HepG2 (cell line): ENCODE measurements at regions not wholly inside any gene's neighbourhood (a gene's known extent, or its start where the extent isn't known, plus 50 kb on each side); places are given as distances from the start of the nearest gene placed in this dataset.

Experiments used
- ATAC-seq: fragments of 200-7000 bp; cut with Tn5 transposase; 3 replicates; pipeline ENCODE4 v1.9.1; 2020; ENCODE audit warnings: mild to moderate bottlenecking, moderate library complexity
- BruUV-seq: library from RNA; stranded (reverse); fragments of 400-500 nt; replicated peaks from 2 replicates; lab custom pipeline; 2021; lab: Mats Ljungman, UMichigan
- CTCF ChIA-PET: fragments of 300-600 bp; formaldehyde crosslinking; extraction: SDS; loops from one replicate; lab custom pipeline; 2021; ENCODE audit warnings: low total read pairs, inconsistent platforms, low intra/inter-chr PET ratio; lab: Yijun Ruan, JAX
- POLR2A ChIA-PET: fragments of 350-600 bp; sonication (Branson Sonifier 250); formaldehyde crosslinking; loops from one replicate; lab custom pipeline; 2020; ENCODE audit warnings: antibody characterized with exemption, inconsistent platforms; lab: Yijun Ruan, JAX
- DNase-seq: peaks from one replicate; pipeline ENCODE4 v3.0.0-alpha.2; 2015; ENCODE audit warnings: low spot score
- FAIRE-seq: peaks from 3 replicates; lab custom pipeline; 2011; peaks lifted over from hg19 to GRCh38; lab: Jason Lieb, UNC
- H2AFZ ChIP-seq: one replicate; pipeline ENCODE4 v1.6.1; 2011; ENCODE audit warnings: low read length, inconsistent platforms
- H3K27ac ChIP-seq: fragments of 300-600 bp; 3 replicates; pipeline ENCODE4 v1.8.0; 2011; ENCODE audit warnings: mixed run types, mild to moderate bottlenecking, mixed read lengths, low read length, inconsistent platforms; ENCODE audit not compliant: insufficient read depth; ENCODE audit errors: extremely low read length
- H3K27me3 ChIP-seq, 2 experiments: fragments of 200-600 bp in 1 of 2; 2 replicates in 1 of 2; 3 replicates in 1 of 2; pipeline versions ENCODE4 v1.6.0 to v1.8.0; 2011; ENCODE audit warnings: low read length in 2 of 2, mild to moderate bottlenecking in 2 of 2, moderate library complexity in 2 of 2, inconsistent platforms in 1 of 2; ENCODE audit not compliant: insufficient read depth in 2 of 2, control insufficient read depth in 1 of 2
- H3K36me3 ChIP-seq, 2 experiments: fragments of 200-600 bp in 1 of 2; replicated peaks in 1 of 2; 2 replicates in 1 of 2; 3 replicates in 1 of 2; pipeline versions ENCODE4 v1.5.1 to v1.8.0; 2011; ENCODE audit warnings: low read length in 2 of 2, inconsistent platforms in 1 of 2; ENCODE audit not compliant: insufficient read depth in 2 of 2, control insufficient read depth in 1 of 2
- H3K4me1 ChIP-seq: 2 replicates; pipeline ENCODE4 v1.5.1; 2012; ENCODE audit warnings: low read length, inconsistent platforms; ENCODE audit not compliant: insufficient read depth
- H3K4me2 ChIP-seq: 2 replicates; pipeline ENCODE4 v1.6.0; 2011; ENCODE audit warnings: low read depth, low read length, inconsistent platforms
- H3K4me3 ChIP-seq, 3 experiments: fragments of 200-600 bp in 1 of 3; sonication (generic), shearing (Covaris generic) in 1 of 3; replicated peaks in 1 of 3; 2 replicates each; pipeline ENCODE4 v1.5.1; 2011 to 2016; ENCODE audit warnings: low read length in 3 of 3, inconsistent platforms in 2 of 3, low read depth in 2 of 3, mild to moderate bottlenecking in 2 of 3, control low read depth in 1 of 3, mixed read lengths in 1 of 3; ENCODE audit not compliant: insufficient read depth in 1 of 3
- H3K79me2 ChIP-seq: one replicate; pipeline ENCODE4 v1.6.1; 2011; ENCODE audit warnings: low read length, inconsistent platforms; ENCODE audit not compliant: insufficient read depth
- H3K9ac ChIP-seq: 2 replicates; pipeline ENCODE4 v1.6.0; 2011; ENCODE audit warnings: mild to moderate bottlenecking, low read depth, low read length, inconsistent platforms; ENCODE audit not compliant: insufficient read depth
- H3K9me3 ChIP-seq: 2 replicates; pipeline ENCODE4 v1.5.1; 2012; ENCODE audit warnings: mild to moderate bottlenecking, low read length
- H4K20me1 ChIP-seq: 2 replicates; pipeline ENCODE4 v1.6.0; 2011; ENCODE audit warnings: inconsistent platforms, mild to moderate bottlenecking, low read length, moderate library complexity; ENCODE audit not compliant: insufficient read depth
- ATF7 ChIP-seq, 2 experiments: fragments of 450-650 bp in 1 of 2; sonication (generic) in 1 of 2; formaldehyde crosslinking in 1 of 2; IDR thresholded peaks; 2 replicates each; pipeline versions ENCODE4 v1.4.0 to v1.6.1; 2016 to 2020; ENCODE audit warnings: antibody characterized with exemption in 1 of 2, mild to moderate bottlenecking in 1 of 2, missing genetic modification reagents in 1 of 2
- DBP ChIP-seq: sonication (generic); formaldehyde crosslinking; IDR thresholded peaks from 2 replicates; pipeline ENCODE4 v1.4.0; 2020; ENCODE audit warnings: missing genetic modification reagents; ENCODE audit errors: not compliant biosample characterization
- ELF3 ChIP-seq: IDR thresholded peaks from 2 replicates; pipeline ENCODE4 v1.6.1; 2016; ENCODE audit warnings: missing genetic modification reagents, missing compliant biosample characterization
- HBP1 ChIP-seq: IDR thresholded peaks from 2 replicates; pipeline ENCODE4 v1.6.1; 2016; ENCODE audit warnings: low read depth, control low read depth
- HIVEP1 ChIP-seq: sonication (generic); formaldehyde crosslinking; IDR thresholded peaks from 2 replicates; pipeline ENCODE4 v1.4.0; 2020; ENCODE audit warnings: mild to moderate bottlenecking, missing genetic modification reagents
- KAT7 ChIP-seq: IDR thresholded peaks from 2 replicates; pipeline ENCODE4 v1.6.1; 2018; ENCODE audit warnings: borderline replicate concordance, missing compliant biosample characterization
- KAT8 ChIP-seq: IDR thresholded peaks from 2 replicates; pipeline ENCODE4 v1.6.1; 2016; ENCODE audit warnings: missing genetic modification reagents, missing compliant biosample characterization
- KLF6 ChIP-seq: IDR thresholded peaks from 2 replicates; pipeline ENCODE4 v1.8.0; 2016; ENCODE audit warnings: missing biosample characterization, missing genetic modification reagents
- MYPOP ChIP-seq: sonication (generic); formaldehyde crosslinking; IDR thresholded peaks from 2 replicates; pipeline ENCODE4 v1.8.1; 2023; ENCODE audit warnings: mild to moderate bottlenecking, moderate library complexity, missing genetic modification reagents
- NCOA1 ChIP-seq: sonication (generic); formaldehyde crosslinking; IDR thresholded peaks from 2 replicates; pipeline ENCODE4 v1.9.0; 2021; ENCODE audit warnings: missing genetic modification reagents
- REST ChIP-seq, 2 experiments: IDR thresholded peaks; 2 replicates each; pipeline ENCODE4 v1.6.1; 2011 to 2012; ENCODE audit warnings: low read length in 2 of 2, borderline replicate concordance in 1 of 2, low read depth in 1 of 2, mild to moderate bottlenecking in 1 of 2, moderate library complexity in 1 of 2
- RFX3 ChIP-seq: IDR thresholded peaks from 2 replicates; pipeline ENCODE4 v1.6.1; 2016; ENCODE audit warnings: missing biosample characterization, missing genetic modification reagents
- SP4 ChIP-seq: sonication (generic); formaldehyde crosslinking; IDR thresholded peaks from 2 replicates; pipeline ENCODE4 v1.8.1; 2023; ENCODE audit warnings: mild to moderate bottlenecking, missing genetic modification reagents
- ZBTB21 ChIP-seq: sonication (generic); formaldehyde crosslinking; IDR thresholded peaks from 2 replicates; pipeline ENCODE4 v1.4.0; 2020; ENCODE audit warnings: missing genetic modification reagents
- ZNF329 ChIP-seq: sonication (generic); formaldehyde crosslinking; IDR thresholded peaks from 2 replicates; pipeline ENCODE4 v1.9.0; 2021; ENCODE audit warnings: low read depth, mild to moderate bottlenecking, missing genetic modification reagents
- ZNF362 ChIP-seq: sonication (generic); formaldehyde crosslinking; IDR thresholded peaks from 2 replicates; pipeline ENCODE4 v1.4.0; 2020; ENCODE audit warnings: missing genetic modification reagents, mild to moderate bottlenecking, borderline replicate concordance
- ZNF451 ChIP-seq: sonication (generic); formaldehyde crosslinking; IDR thresholded peaks from 2 replicates; pipeline ENCODE4 v1.5.0; 2020; ENCODE audit warnings: mild to moderate bottlenecking, missing genetic modification reagents
- ZNF556 ChIP-seq: sonication (generic); formaldehyde crosslinking; IDR thresholded peaks from 2 replicates; pipeline ENCODE4 v1.4.0; 2020; ENCODE audit warnings: mild to moderate bottlenecking, missing genetic modification reagents, borderline replicate concordance
- ZNF7 ChIP-seq: IDR thresholded peaks from 2 replicates; pipeline ENCODE4 v1.6.1; 2016; ENCODE audit warnings: missing biosample characterization, missing genetic modification reagents
- WGBS: methylation state at CpG from one replicate; pipeline ENCODE4 v1.1.6; 2017; ENCODE audit warnings: low lambda C conversion rate; 5-methylcytosine and 5-hydroxymethylcytosine counted together
- in situ Hi-C: cut with HindIII; loops from 2 replicates; pipeline ENCODE4 v1.10.0; 2017; ENCODE audit warnings: low pct_unique_long_range_greater_than_20kb; ENCODE audit not compliant: extremely low pct_ligation_motif_present
- intact Hi-C: fragments of 100-400 bp; cut with micrococcal nuclease; formaldehyde crosslinking; loops from one replicate; pipeline ENCODE4 v1.10.0; 2022; ENCODE audit not compliant: unreplicated experiment

GRCh38 chr21:28543975-28544374, 448.7 kb downstream of the LTN1 start:
- no TSS peak for BruUV-seq
- Histone ChIP-seq H2AFZ (no peak overlapping the region), H3K79me2 (no peaks in the 10 kb centered on the region), H3K27ac (no peak overlapping the region), H3K9me3 (peaks cover 6% of the 10 kb centered on the region; the same call in 1 of the 2 replicates), H3K4me3 (no peak overlapping the region), H3K36me3 (no peaks in the 10 kb centered on the region), H3K9ac (no peak overlapping the region), H3K27me3 (no peaks in the 10 kb centered on the region), H4K20me1 (no peaks in the 10 kb centered on the region), H3K4me1 (no peaks in the 10 kb centered on the region), H3K4me2 (no peak overlapping the region)
- ATAC-seq (no peak), FAIRE-seq (no peak), DNase-seq (no peak)
- intact Hi-C loops (no loop called here), in situ Hi-C loops (no loop called here)
- CTCF ChIA-PET: no interaction called here
- TF ChIP-seq ATF7 (IDR thresholded peaks at IDR 0.05) (no peak), ATF7 (CRISPR knock-in tag; IDR thresholded peaks at IDR 0.05) (no peak), HBP1 (no peak), RFX3 (no peak), KAT7 (no peak), NCOA1 (CRISPR knock-in tag) (no peak), ZNF7 (CRISPR knock-in tag) (no peak), DBP (CRISPR knock-in tag) (no peak), KLF6 (CRISPR knock-in tag) (no peak), MYPOP (no peak), ZNF329 (CRISPR knock-in tag) (no peak), KAT8 (CRISPR knock-in tag) (no peak), HIVEP1 (CRISPR knock-in tag) (no peak), ELF3 (CRISPR knock-in tag) (no peak), SP4 (CRISPR knock-in tag) (no peak), ZNF556 (CRISPR knock-in tag) (no peak), ZBTB21 (no peak), REST (IDR thresholded peaks at IDR 0.05; ENCODE audit: borderline replicate concordance in 1 of 2, low read depth in 1 of 2, low read length in 2 of 2) (no peak), ZNF451 (no peak), ZNF362 (CRISPR knock-in tag) (no peak)
- 0% methylated on average over 1 of the region's 1 CpG for WGBS
- POLR2A ChIA-PET: no interaction called here
